Endometrial microvascular endothelial cells (primary cell): ENCODE measurements at regions not wholly inside any gene's neighbourhood (a gene's known extent, or its start where the extent isn't known, plus 50 kb on each side); places are given as distances from the start of the nearest gene placed in this dataset.
"Not testable (repeated sequence)": the region's sequence is repeated elsewhere in the genome, so short reads cannot be mapped to it uniquely, and the experiment has no call there.

Source experiments
- in situ Hi-C: cut with HindIII; loops from 2 replicates; pipeline ENCODE4 v1.10.0; 2017; ENCODE audit warnings: low sequenced_read_pairs, low pct_unique_long_range_greater_than_20kb; ENCODE audit errors: inconsistent ontology term

DNA sequence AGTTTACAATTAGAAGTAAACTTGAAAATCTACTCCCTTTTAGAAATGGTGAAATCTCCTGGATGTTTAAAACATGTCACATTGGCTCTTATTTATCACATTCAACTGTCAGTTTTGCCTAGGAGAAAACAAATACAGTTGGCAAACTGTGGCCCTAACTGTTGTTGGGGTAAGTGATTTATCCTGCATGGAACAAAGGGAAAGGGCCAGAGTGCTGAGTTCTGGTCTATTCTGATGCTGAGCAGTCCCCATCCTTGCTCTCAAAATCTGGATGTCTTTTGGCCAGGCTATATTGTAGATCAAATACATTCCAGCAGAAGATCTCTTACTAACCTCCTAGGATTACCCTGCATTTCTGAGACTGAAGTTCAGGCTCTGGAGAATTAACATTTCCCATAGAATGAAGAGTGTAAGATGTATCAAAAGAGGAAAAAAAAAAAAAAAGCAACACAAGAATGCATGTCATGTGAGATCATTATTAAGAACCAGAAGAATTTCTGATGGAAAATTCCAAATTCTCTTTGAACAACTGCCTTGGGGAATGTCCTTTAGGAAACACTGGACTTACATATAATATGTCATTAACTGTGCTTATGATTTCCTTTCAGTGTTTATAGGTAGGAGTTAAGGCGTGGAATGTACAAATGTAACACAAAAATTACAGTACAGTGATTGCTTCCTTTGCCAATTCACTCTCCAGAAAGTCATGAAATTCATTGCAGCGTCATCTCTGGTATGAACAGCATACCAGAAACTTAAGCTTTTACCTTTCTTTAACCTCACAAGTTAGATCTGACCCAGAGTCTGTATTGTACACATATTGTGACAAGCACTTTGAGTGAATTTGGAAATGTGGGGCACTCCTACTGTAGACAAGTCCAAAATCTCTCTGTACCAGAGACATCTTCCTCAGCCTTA is 1012.5 kb upstream of the LCORL start:
- in situ Hi-C loops: no loop called here

GRCh38 chr4:19030536-19030935 is 1009.0 kb upstream of the LCORL start:
- in situ Hi-C loops: no loop called here

DNA sequence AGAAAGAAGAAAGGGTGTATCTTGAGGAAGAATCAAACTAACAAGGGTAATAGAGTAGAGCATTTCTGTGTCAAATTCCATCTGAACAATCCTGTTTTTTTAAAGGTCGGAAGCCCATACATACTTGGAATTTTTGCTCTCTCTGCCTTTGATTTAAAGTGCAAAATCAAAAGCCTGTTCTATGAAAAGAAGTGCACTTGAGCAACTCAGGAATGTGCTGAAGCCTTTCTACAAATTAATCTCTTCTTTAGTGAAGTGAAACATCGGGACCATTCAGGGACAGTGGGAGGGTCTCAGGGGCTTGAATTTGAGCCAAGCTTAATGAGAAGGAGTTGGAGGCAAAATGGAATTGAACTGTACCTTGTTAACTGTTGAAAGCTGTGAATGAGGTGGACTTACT is 1008.5 kb upstream of the LCORL start:
- in situ Hi-C loops: no loop called here

- in situ Hi-C loops: no loop called here
Measured at GRCh38 chr4:19026281-19026680, 1004.7 kb upstream of the LCORL start.

DNA sequence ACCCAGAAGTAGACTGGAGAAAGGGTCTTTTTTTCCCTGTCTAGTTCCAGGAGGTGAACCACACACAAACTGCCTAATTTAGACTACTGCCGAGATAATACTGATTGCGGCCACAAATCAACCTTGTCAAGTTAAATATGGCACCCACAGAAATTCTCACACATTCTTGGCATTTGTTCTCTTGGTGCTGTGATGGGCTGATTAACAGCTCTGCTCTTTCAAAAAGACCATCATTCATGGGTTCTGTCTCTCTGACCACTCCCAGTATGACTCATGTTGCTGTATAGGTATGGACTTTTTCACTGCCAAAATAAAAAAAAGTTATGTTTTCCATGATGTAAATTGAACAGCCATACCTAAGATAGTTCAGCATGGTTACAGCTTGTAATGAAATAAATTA is 1003.5 kb upstream of the LCORL start:
- in situ Hi-C loops: no loop called here

GRCh38 chr4:19024047-19024446 is 1002.5 kb upstream of the LCORL start:
- in situ Hi-C loops: no loop called here

- in situ Hi-C loops: no loop called here
Measured at GRCh38 chr4:19021617-19022016, 1000.1 kb upstream of the LCORL start.

DNA sequence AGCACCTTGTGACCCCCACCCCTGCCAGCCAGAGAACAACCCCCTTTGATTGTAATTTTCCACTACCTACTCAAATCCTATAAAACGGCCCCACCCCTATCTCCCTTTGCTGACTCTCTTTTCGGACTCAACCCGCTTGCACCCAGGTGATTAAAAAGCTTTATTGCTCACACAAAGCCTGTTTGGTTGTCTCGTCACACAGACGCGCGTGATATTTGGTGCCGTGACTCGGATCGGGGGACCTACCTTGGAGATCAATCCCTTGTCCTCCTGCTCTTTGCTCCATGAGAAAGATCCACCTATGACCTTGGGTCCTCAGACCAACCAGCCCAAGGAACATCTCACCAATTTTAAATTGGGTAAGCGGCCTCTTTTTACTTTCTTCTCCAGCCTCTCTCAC is 995.0 kb upstream of the LCORL start:
- in situ Hi-C loops: not testable (repeated sequence)

DNA sequence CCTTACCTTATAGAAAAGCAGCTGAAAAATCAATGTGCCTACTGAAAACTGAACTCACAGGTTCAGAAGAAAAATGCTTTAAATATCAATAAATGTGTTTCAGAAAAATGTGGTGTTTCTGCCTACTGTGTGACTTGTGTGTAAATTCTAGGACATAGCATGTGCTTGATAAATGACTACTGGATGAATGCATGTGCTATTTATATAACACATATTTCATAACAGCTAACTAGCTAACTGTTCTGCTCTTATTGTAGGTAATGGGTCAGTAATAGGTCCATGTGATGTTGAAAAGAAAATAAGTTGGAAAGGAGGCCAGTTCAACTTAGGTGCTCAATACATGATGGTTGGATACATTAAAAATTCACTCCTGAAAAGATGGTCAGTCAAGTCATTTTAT is 993.0 kb upstream of the LCORL start:
- in situ Hi-C loops: no loop called here

- in situ Hi-C loops: no loop called here
Measured at GRCh38 chr4:19010761-19011160, 989.2 kb upstream of the LCORL start.

DNA sequence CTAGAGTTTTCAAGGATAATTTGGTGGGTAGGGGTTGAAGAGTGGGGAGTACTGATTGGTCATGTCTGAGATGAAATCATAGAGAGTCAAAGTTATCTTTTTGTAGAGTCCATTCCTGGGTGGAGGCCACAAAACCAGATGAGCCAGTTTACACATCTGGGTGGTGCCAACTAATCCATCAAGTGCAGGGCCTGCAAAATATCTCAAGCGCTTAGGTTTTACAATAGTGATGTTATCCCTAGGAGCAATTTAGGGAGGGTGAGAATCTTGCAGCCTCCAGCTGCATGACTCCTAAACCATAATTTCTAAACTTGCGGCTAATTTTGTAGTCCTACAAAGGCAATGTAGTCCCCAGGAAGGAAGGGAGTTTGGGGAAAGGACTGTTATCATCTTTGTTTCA is 988.3 kb upstream of the LCORL start:
- in situ Hi-C loops: no loop called here

- in situ Hi-C loops: no loop called here
Measured at GRCh38 chr4:19005211-19005610, 983.7 kb upstream of the LCORL start.

- in situ Hi-C loops: no loop called here
Measured at GRCh38 chr4:19002170-19002569, 980.6 kb upstream of the LCORL start.

- in situ Hi-C loops: no loop called here
Measured at GRCh38 chr4:18999595-18999994, 978.0 kb upstream of the LCORL start.

GRCh38 chr4:18981234-18981615 is 959.7 kb upstream of the LCORL start:
- in situ Hi-C loops: no loop called here

- in situ Hi-C loops: no loop called here
Measured at GRCh38 chr4:18980516-18981233, 959.1 kb upstream of the LCORL start.

DNA sequence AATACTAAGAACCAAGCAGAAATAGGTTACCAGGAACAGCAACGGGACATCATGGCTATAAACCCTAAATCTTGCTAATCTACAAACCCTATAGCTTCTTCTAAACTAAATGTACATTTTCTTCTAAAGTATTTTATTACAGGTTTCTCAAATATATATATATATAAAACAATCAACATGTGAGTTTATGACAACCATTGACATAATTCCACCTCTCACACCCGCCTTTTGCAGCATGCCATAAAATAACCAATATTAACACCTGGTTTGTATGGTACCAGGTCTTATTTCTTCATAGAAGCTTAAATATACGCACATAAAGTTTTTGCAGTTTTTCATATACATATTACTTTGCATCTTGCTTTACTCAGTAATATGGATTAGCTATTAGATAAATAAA is 955.3 kb upstream of the LCORL start:
- in situ Hi-C loops: no loop called here

GRCh38 chr4:18975916-18976808 is 954.6 kb upstream of the LCORL start:
- in situ Hi-C loops: no loop called here

GRCh38 chr4:18973296-18973695 is 951.7 kb upstream of the LCORL start:
- in situ Hi-C loops: no loop called here
